Transverse colon (tissue), 4 donors: ENCODE measurements at regions not wholly inside any gene's neighbourhood (a gene's known extent, or its start where the extent isn't known, plus 50 kb on each side); places are given as distances from the start of the nearest gene placed in this dataset.
A peak's percentile ranks its signal among the peaks of the same experiment; 100 is the strongest.

Experiments
- DNase-seq: peaks from one replicate; pipeline ENCODE4 v3.0.0-alpha.2; 2019
- H3K27ac ChIP-seq, 4 donors: fragments of 200-600 bp; sonication (generic); 2 replicates each; pipeline ENCODE4 v1.5.1; 2016 to 2018; ENCODE audit warnings: inconsistent platforms in 4 of 4
- H3K27me3 ChIP-seq: fragments of 200-600 bp; sonication (generic); 2 replicates; pipeline ENCODE4 v1.5.1; 2017; ENCODE audit warnings: inconsistent platforms
- H3K36me3 ChIP-seq, 4 donors: fragments of 200-600 bp; sonication (generic); 2 replicates each; pipeline ENCODE4 v1.5.1; 2017 to 2019; ENCODE audit warnings: inconsistent platforms in 4 of 4
- H3K4me1 ChIP-seq, 4 donors: fragments of 200-600 bp; sonication (generic); 2 replicates each; pipeline ENCODE4 v1.5.1; 2017 to 2020; ENCODE audit warnings: inconsistent platforms in 4 of 4
- H3K4me3 ChIP-seq, 4 donors: fragments of 200-600 bp; sonication (generic); 1 replicate in 1 of 4; 2 replicates in 3 of 4; pipeline versions ENCODE4 v1.5.1 to v1.6.1; 2017 to 2019; ENCODE audit warnings: inconsistent platforms in 4 of 4
- H3K9me3 ChIP-seq, 2 donors: fragments of 200-600 bp; sonication (generic); 2 replicates each; pipeline ENCODE4 v1.5.1; 2017 to 2019; ENCODE audit warnings: inconsistent platforms in 2 of 2
- CTCF ChIP-seq, 5 experiments: fragments of 200-600 bp in 3 of 5; fragments of 450-650 bp in 2 of 5; sonication (generic) in 3 of 5; IDR thresholded peaks; 1 replicate in 2 of 5; 2 replicates in 3 of 5; pipeline ENCODE4 v1.5.1; 2016 to 2017; ENCODE audit warnings: antibody characterized with exemption in 5 of 5, inconsistent platforms in 3 of 5, mild to moderate bottlenecking in 2 of 5, moderate library complexity in 1 of 5
- EP300 ChIP-seq: sonication (generic); formaldehyde crosslinking; IDR thresholded peaks from one replicate; pipeline ENCODE4 v1.6.1; 2017; ENCODE audit warnings: antibody characterized with exemption, low read depth
- POLR2A ChIP-seq: fragments of 450-650 bp; IDR thresholded peaks from one replicate; pipeline ENCODE4 v1.6.1; 2016; ENCODE audit warnings: antibody characterized with exemption, mild to moderate bottlenecking, moderate library complexity
- POLR2AphosphoS5 ChIP-seq, 3 donors: sonication (generic); formaldehyde crosslinking; IDR thresholded peaks; one replicate each; pipeline ENCODE4 v1.6.1; 2016; ENCODE audit warnings: antibody characterized with exemption in 3 of 3
- WGBS, 2 donors: methylation state at CpG; one replicate each; pipeline ENCODE4 v1.1.5; 2018; ENCODE audit warnings: low coverage in 1 of 2; 5-methylcytosine and 5-hydroxymethylcytosine counted together
- in situ Hi-C, 4 donors: fragments of 200-750 bp; cut with MboI; loops; one replicate each; pipeline versions ENCODE4 v1.15.0 to v1.15.1; 2017; ENCODE audit warnings: low sequenced_read_pairs in 3 of 4, low pct_ligation_motif_present in 1 of 4, low pct_unique_long_range_greater_than_20kb in 1 of 4
- intact Hi-C: fragments of 100-400 bp; cut with DNase I; formaldehyde crosslinking; loops from one replicate; pipeline ENCODE4 v1.15.1; 2023; ENCODE audit warnings: low total_unique reads

- H3K36me3 ChIP-seq = no peaks in the 10 kb centered on the region
- in situ Hi-C loops = loop anchor here in 1 of 4 donors (25.0 kb wide), 1 partner anchor 1224 kb away; the partner anchor contains the start of gene TGFB2
- no peak overlapping the region for H3K27ac ChIP-seq
- DNase-seq = no peak
- 51 to 82% methylated on average over 3 of the region's 3 CpGs for WGBS, 2 donors
- H3K4me1 ChIP-seq = no peaks in the 10 kb centered on the region
- no peak for TF ChIP-seq POLR2A
- TF ChIP-seq POLR2AphosphoS5 (IDR thresholded peaks at IDR 0.05) = no peak
- TF ChIP-seq EP300 = no peak
- no peak for TF ChIP-seq CTCF (IDR thresholded peaks at IDR 0.05)
- no peaks in the 10 kb centered on the region for H3K27me3 ChIP-seq
- H3K9me3 ChIP-seq = no peaks in the 10 kb centered on the region
- H3K4me3 ChIP-seq = no peak overlapping the region
- intact Hi-C loops = no loop called here
These were observed 52.0 kb downstream of the ZC3H11B start for GRCh38 chr1:219560856-219561255.

GRCh38 chr1:219559899-219560298, 53.0 kb downstream of the ZC3H11B start:
- TF ChIP-seq EP300 (no peak), CTCF (IDR thresholded peaks at IDR 0.05) (no peak), POLR2A (no peak), POLR2AphosphoS5 (IDR thresholded peaks at IDR 0.05) (no peak)
- intact Hi-C loops = no loop called here
- Histone ChIP-seq H3K4me1 (no peaks in the 10 kb centered on the region), H3K36me3 (no peaks in the 10 kb centered on the region), H3K9me3 (no peaks in the 10 kb centered on the region), H3K27me3 (no peaks in the 10 kb centered on the region), H3K27ac (no peak overlapping the region), H3K4me3 (no peak overlapping the region)
- in situ Hi-C loops = loop anchor here in 1 of 4 donors (25.0 kb wide), 1 partner anchor 1223 kb away; the partner anchor contains the start of gene TGFB2
- WGBS, 2 donors = 90% methylated on average over 4 of the region's 4 CpGs; no CpG with 5 or more reads in 1 of the 2 donors
- DNase-seq = no peak

- DNase-seq = no peak
- in situ Hi-C loops (loop anchor here in 1 of 4 donors (25.0 kb wide), 1 partner anchor 1219 kb away; the partner anchor contains the start of gene TGFB2), intact Hi-C loops (no loop called here)
These were observed 57.1 kb downstream of the ZC3H11B start for GRCh38 chr1:219555806-219556205.

GRCh38 chr1:219555031-219555692, 57.7 kb downstream of the ZC3H11B start:
- Histone ChIP-seq H3K4me1 (no peaks in the 10 kb centered on the region), H3K36me3 (no peaks in the 10 kb centered on the region), H3K27ac (peak overlapping the region in 1 of 4 donors; percentile 10), H3K27me3 (no peaks in the 10 kb centered on the region), H3K4me3 (no peak overlapping the region), H3K9me3 (no peaks in the 10 kb centered on the region)
- no peak for DNase-seq
- intact Hi-C loops = no loop called here
- 68 to 74% methylated on average over 6 to 7 of the region's 7 CpGs for WGBS, 2 donors
- TF ChIP-seq POLR2A = no peak
- no peak for TF ChIP-seq CTCF (IDR thresholded peaks at IDR 0.05)
- TF ChIP-seq POLR2AphosphoS5 (IDR thresholded peaks at IDR 0.05) = no peak
- no peak for TF ChIP-seq EP300
- in situ Hi-C loops = loop anchor here in 1 of 4 donors (25.0 kb wide), 1 partner anchor 1218 kb away; the partner anchor contains the start of gene TGFB2

More at GRCh38 chr1:219555806-219556205, 57.1 kb downstream of the ZC3H11B start:
- H3K4me3 ChIP-seq = no peak overlapping the region
- H3K36me3 ChIP-seq = no peaks in the 10 kb centered on the region
- H3K9me3 ChIP-seq = no peaks in the 10 kb centered on the region
- WGBS, 2 donors = 35 to 43% methylated on average over 2 of the region's 2 CpGs
- no peaks in the 10 kb centered on the region for H3K27me3 ChIP-seq
- TF ChIP-seq POLR2AphosphoS5 (IDR thresholded peaks at IDR 0.05) (no peak), EP300 (no peak), POLR2A (no peak), CTCF (IDR thresholded peaks at IDR 0.05) (no peak)
- H3K27ac ChIP-seq = peak overlapping the region in 1 of 4 donors; percentile 10
- H3K4me1 ChIP-seq = no peaks in the 10 kb centered on the region
